Lung (tissue), 12 donors: ENCODE measurements at regions not wholly inside any gene's neighbourhood (a gene's known extent, or its start where the extent isn't known, plus 50 kb on each side); places are given as distances from the start of the nearest gene placed in this dataset. TPM values are rescaled to one million over a fixed set of nuclear protein-coding genes. Genes with fewer than 3 reads are reported as not detected.

Source experiments
- ATAC-seq: fragments of 200-7000 bp; cut with Tn5 transposase; one replicate; pipeline ENCODE4 v1.9.1; 2020; ENCODE audit warnings: moderate number of reproducible peaks; ENCODE audit not compliant: insufficient read depth, low FRiP score
- DNase-seq, 3 donors: peaks; one replicate each; pipeline ENCODE4 v3.0.0-alpha.2; 2013 to 2017
- H3K27ac ChIP-seq, 2 donors: one replicate each; pipeline ENCODE4 v1.5.1; 2013; ENCODE audit warnings: mild to moderate bottlenecking in 2 of 2, moderate library complexity in 2 of 2, control low read depth in 1 of 2, inconsistent platforms in 1 of 2, low read depth in 1 of 2, low read length in 1 of 2
- H3K27me3 ChIP-seq, 3 donors: one replicate each; pipeline ENCODE4 v1.5.1; 2013; ENCODE audit warnings: low read length in 2 of 3; ENCODE audit not compliant: control insufficient read depth in 3 of 3, insufficient read depth in 3 of 3
- H3K36me3 ChIP-seq, 4 donors: one replicate each; pipeline ENCODE4 v1.5.1; 2013; ENCODE audit warnings: low read length in 4 of 4, mild to moderate bottlenecking in 1 of 4, moderate library complexity in 1 of 4; ENCODE audit not compliant: control insufficient read depth in 4 of 4, insufficient read depth in 4 of 4
- H3K4me1 ChIP-seq, 5 donors: one replicate each; pipeline ENCODE4 v1.5.1; 2013; ENCODE audit warnings: low read length in 5 of 5, mild to moderate bottlenecking in 2 of 5, moderate library complexity in 1 of 5; ENCODE audit not compliant: control insufficient read depth in 5 of 5, insufficient read depth in 5 of 5
- H3K4me3 ChIP-seq: one replicate; pipeline ENCODE4 v1.5.1; 2013; ENCODE audit warnings: mild to moderate bottlenecking, control low read depth, moderate library complexity
- H3K9ac ChIP-seq, 2 donors: one replicate each; pipeline ENCODE4 v1.5.1; 2013; ENCODE audit warnings: low read length in 2 of 2, control low read depth in 1 of 2; ENCODE audit not compliant: insufficient read depth in 1 of 2
- H3K9me3 ChIP-seq, 4 donors: one replicate each; pipeline ENCODE4 v1.5.1; 2013; ENCODE audit warnings: low read length in 3 of 4, mild to moderate bottlenecking in 1 of 4, moderate library complexity in 1 of 4; ENCODE audit not compliant: control insufficient read depth in 4 of 4, insufficient read depth in 3 of 4
- CTCF ChIP-seq: IDR thresholded peaks from 2 replicates; pipeline ENCODE4 v1.5.1; 2012; ENCODE audit warnings: mild to moderate bottlenecking; ENCODE audit errors: control extremely low read depth, extremely low read depth
- WGBS, 2 donors: extraction: QIAGEN DNeasy Blood & Tissue Kit; methylation state at CpG; one replicate each; pipeline ENCODE4 v1.1.7; 2013; 5-methylcytosine and 5-hydroxymethylcytosine counted together
- small RNA-seq: library from RNA; depleted of rRNA; stranded (forward); fragments of <200 nt; gene quantifications from one replicate; pipeline ENCODE3, GENCODE V24; 2014; ENCODE audit warnings: low replicate concordance
- donor health status: control.
- donor health status: control.
- donor health status: Bipolar disorder and iron deficiency.
- donor health status: healthy.
- donor health status: DM: yes; HTN: yes; CAD: no.

- Histone ChIP-seq H3K36me3 (no peaks in the 10 kb centered on the region), H3K4me1 (no peaks in the 10 kb centered on the region), H3K9me3 (peaks cover 0 to 3% (median 0%) of the 10 kb centered on the region in 4 donors), H3K27me3 (no peaks in the 10 kb centered on the region), H3K27ac (no peak overlapping the region), H3K9ac (no peak overlapping the region), H3K4me3 (no peak overlapping the region)
- peak; percentile 57 for TF ChIP-seq CTCF
- WGBS, 2 donors, result 32 to 33% methylated on average over 6 of the region's 6 CpGs
- DNase-seq (peak; percentile 61 to 77 (median 74)), ATAC-seq (peak; percentile 89)
These were observed 50.5 kb upstream of the COBL start for GRCh38 chr7:51366930-51367613.

Small RNA genes in the stretch of these regions (small RNA-seq; reads per million reads assigned to genes)
- gene RF00322 (not detected), gene RN7SL292P (not detected), gene ROBO2P1 (not detected)
